Gastroesophageal sphincter (tissue), 4 donors: ENCODE measurements at regions not wholly inside any gene's neighbourhood (a gene's known extent, or its start where the extent isn't known, plus 50 kb on each side); places are given as distances from the start of the nearest gene placed in this dataset.

Experiments used
- ATAC-seq: fragments of 150-250 bp; one replicate; pipeline ENCODE4 v1.9.1; 2016; ENCODE audit warnings: mild to moderate bottlenecking, moderate library complexity
- H3K27ac ChIP-seq, 4 donors: fragments of 200-600 bp; sonication (generic) in 3 of 4; 1 replicate in 3 of 4; 2 replicates in 1 of 4; pipeline ENCODE4 v1.5.1; 2016 to 2019
- H3K27me3 ChIP-seq: fragments of 200-600 bp; sonication (generic); one replicate; pipeline ENCODE4 v1.5.1; 2019
- H3K36me3 ChIP-seq, 2 donors: fragments of 200-600 bp; sonication (generic); one replicate each; pipeline ENCODE4 v1.5.1; 2019; ENCODE audit warnings: control low read depth in 1 of 2
- H3K4me1 ChIP-seq, 3 donors: fragments of 200-600 bp; sonication (generic); 1 replicate in 2 of 3; 2 replicates in 1 of 3; pipeline ENCODE4 v1.5.1; 2016 to 2019; ENCODE audit warnings: control low read depth in 2 of 3
- H3K4me3 ChIP-seq, 2 donors: fragments of 200-600 bp; sonication (generic); one replicate each; pipeline ENCODE4 v1.5.1; 2019; ENCODE audit warnings: mild to moderate bottlenecking in 1 of 2, moderate library complexity in 1 of 2
- H3K9me3 ChIP-seq, 3 donors: fragments of 200-600 bp; sonication (generic); one replicate each; pipeline ENCODE4 v1.5.1; 2017 to 2019; ENCODE audit warnings: control low read depth in 2 of 3
- EP300 ChIP-seq: sonication (generic); formaldehyde crosslinking; IDR thresholded peaks from one replicate; pipeline ENCODE4 v1.6.1; 2017; ENCODE audit warnings: antibody characterized with exemption, mild to moderate bottlenecking
- POLR2A ChIP-seq, 2 donors: fragments of 450-650 bp; IDR thresholded peaks; one replicate each; pipeline ENCODE4 v1.6.1; 2017; ENCODE audit warnings: antibody characterized with exemption in 2 of 2, mild to moderate bottlenecking in 2 of 2, moderate library complexity in 1 of 2
- POLR2AphosphoS5 ChIP-seq: sonication (generic); formaldehyde crosslinking; IDR thresholded peaks from one replicate; pipeline ENCODE4 v1.6.1; 2017; ENCODE audit warnings: antibody characterized with exemption
- WGBS, 2 donors: methylation state at CpG; one replicate each; pipeline ENCODE4 v1.1.5; 2018; ENCODE audit warnings: low coverage in 1 of 2; 5-methylcytosine and 5-hydroxymethylcytosine counted together
- TF ChIP-seq, protein P1 (sequence below), 4 experiments: fragments of 200-600 bp in 2 of 4; fragments of 450-650 bp in 2 of 4; sonication (generic) in 1 of 4; IDR thresholded peaks; one replicate each; pipeline ENCODE4 v1.5.1; 2017 to 2019; ENCODE audit warnings: antibody characterized with exemption in 4 of 4, mild to moderate bottlenecking in 2 of 4, moderate library complexity in 2 of 4

GRCh38 chr10:4512671-4513240, 313.3 kb upstream of the AKR1E2 start:
- Histone ChIP-seq H3K4me3 (no peak overlapping the region), H3K27me3 (no peaks in the 10 kb centered on the region), H3K4me1 (peaks cover 0 to 35% (median 5%) of the 10 kb centered on the region in 3 donors), H3K9me3 (no peaks in the 10 kb centered on the region), H3K36me3 (no peaks in the 10 kb centered on the region), H3K27ac (peak overlapping the region; percentile 36 to 67 (median 54))
- TF ChIP-seq, protein P1, sequence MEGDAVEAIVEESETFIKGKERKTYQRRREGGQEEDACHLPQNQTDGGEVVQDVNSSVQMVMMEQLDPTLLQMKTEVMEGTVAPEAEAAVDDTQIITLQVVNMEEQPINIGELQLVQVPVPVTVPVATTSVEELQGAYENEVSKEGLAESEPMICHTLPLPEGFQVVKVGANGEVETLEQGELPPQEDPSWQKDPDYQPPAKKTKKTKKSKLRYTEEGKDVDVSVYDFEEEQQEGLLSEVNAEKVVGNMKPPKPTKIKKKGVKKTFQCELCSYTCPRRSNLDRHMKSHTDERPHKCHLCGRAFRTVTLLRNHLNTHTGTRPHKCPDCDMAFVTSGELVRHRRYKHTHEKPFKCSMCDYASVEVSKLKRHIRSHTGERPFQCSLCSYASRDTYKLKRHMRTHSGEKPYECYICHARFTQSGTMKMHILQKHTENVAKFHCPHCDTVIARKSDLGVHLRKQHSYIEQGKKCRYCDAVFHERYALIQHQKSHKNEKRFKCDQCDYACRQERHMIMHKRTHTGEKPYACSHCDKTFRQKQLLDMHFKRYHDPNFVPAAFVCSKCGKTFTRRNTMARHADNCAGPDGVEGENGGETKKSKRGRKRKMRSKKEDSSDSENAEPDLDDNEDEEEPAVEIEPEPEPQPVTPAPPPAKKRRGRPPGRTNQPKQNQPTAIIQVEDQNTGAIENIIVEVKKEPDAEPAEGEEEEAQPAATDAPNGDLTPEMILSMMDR (IDR thresholded peaks at IDR 0.05): peak; percentile 38 to 69 (median 68)
- TF ChIP-seq EP300: no peak
- ATAC-seq: peak; percentile 47
- WGBS, 2 donors: 19 to 24% methylated on average over 6 of the region's 6 CpGs

DNA sequence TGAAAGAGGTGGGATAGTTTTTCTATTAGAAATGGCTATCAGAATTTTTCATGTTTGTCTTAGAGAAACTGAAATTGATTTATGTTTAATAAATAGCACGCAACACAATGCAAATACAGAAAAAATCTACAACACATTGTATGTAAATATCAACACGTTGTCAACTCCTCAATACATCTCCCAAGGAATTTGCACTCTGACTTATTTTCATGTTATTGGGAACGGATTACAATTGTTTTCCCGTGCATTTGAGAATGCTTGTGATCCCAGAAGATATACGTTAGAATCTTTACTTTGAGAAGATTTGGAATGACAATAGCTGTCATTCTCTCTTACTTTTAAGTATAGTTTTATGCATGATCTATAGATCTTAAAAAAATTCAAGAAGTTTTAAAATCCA, 313.8 kb upstream of the AKR1E2 start:
- Histone ChIP-seq H3K36me3 (no peaks in the 10 kb centered on the region), H3K27ac (peak overlapping the region in 2 of 4 donors; percentile 53 to 67), H3K27me3 (no peaks in the 10 kb centered on the region), H3K4me1 (peaks cover 0 to 35% (median 5%) of the 10 kb centered on the region in 3 donors), H3K4me3 (no peak overlapping the region), H3K9me3 (no peaks in the 10 kb centered on the region)
- TF ChIP-seq, protein P1 (IDR thresholded peaks at IDR 0.05): no peak
- no peak for TF ChIP-seq POLR2A (IDR thresholded peaks at IDR 0.05)
- WGBS, 2 donors: 83 to 98% methylated on average over 5 of the region's 5 CpGs
- no peak for ATAC-seq

- H3K27ac ChIP-seq: peak overlapping the region; percentile 4 to 67 (median 44)
- no peak for ATAC-seq
Measured at GRCh38 chr10:4511509-4511908, 314.5 kb upstream of the AKR1E2 start.

GRCh38 chr10:4509405-4509804, 316.6 kb upstream of the AKR1E2 start:
- TF ChIP-seq, protein P1 (IDR thresholded peaks at IDR 0.05): no peak
- TF ChIP-seq POLR2AphosphoS5 (no peak), EP300 (no peak), POLR2A (IDR thresholded peaks at IDR 0.05) (no peak)
- no peak for ATAC-seq
- WGBS, 2 donors: 91 to 93% methylated on average over 6 of the region's 10 CpGs
- Histone ChIP-seq H3K36me3 (no peaks in the 10 kb centered on the region), H3K4me3 (no peak overlapping the region), H3K4me1 (peaks cover 0 to 29% (median 5%) of the 10 kb centered on the region in 3 donors), H3K27ac (peak overlapping the region in 1 of 4 donors; percentile 17), H3K9me3 (no peaks in the 10 kb centered on the region), H3K27me3 (no peaks in the 10 kb centered on the region)

More at GRCh38 chr10:4511509-4511908, 314.5 kb upstream of the AKR1E2 start:
- H3K36me3 ChIP-seq: no peaks in the 10 kb centered on the region
- H3K27me3 ChIP-seq: no peaks in the 10 kb centered on the region
- H3K9me3 ChIP-seq: no peaks in the 10 kb centered on the region
- no peak overlapping the region for H3K4me3 ChIP-seq
- peaks cover 0 to 35% (median 5%) of the 10 kb centered on the region in 3 donors for H3K4me1 ChIP-seq
- TF ChIP-seq EP300 (no peak), POLR2A (IDR thresholded peaks at IDR 0.05) (no peak), POLR2AphosphoS5 (no peak)
- TF ChIP-seq, protein P1 (IDR thresholded peaks at IDR 0.05): no peak
- WGBS, 2 donors: 43 to 50% methylated on average over 4 of the region's 4 CpGs

- Histone ChIP-seq H3K27ac (no peak overlapping the region), H3K36me3 (no peaks in the 10 kb centered on the region), H3K27me3 (no peaks in the 10 kb centered on the region), H3K4me1 (peaks cover 0 to 10% (median 0%) of the 10 kb centered on the region in 3 donors), H3K4me3 (no peak overlapping the region), H3K9me3 (no peaks in the 10 kb centered on the region)
- 62 to 86% methylated on average over 2 of the region's 2 CpGs for WGBS, 2 donors
- TF ChIP-seq EP300 (no peak), POLR2A (IDR thresholded peaks at IDR 0.05) (no peak), POLR2AphosphoS5 (no peak)
- TF ChIP-seq, protein P1 (IDR thresholded peaks at IDR 0.05): no peak
- no peak for ATAC-seq
Measured at GRCh38 chr10:4506095-4506494, 319.9 kb upstream of the AKR1E2 start.
